HFFc6 (cell line): ENCODE measurements at regions not wholly inside any gene's neighbourhood (a gene's known extent, or its start where the extent isn't known, plus 50 kb on each side); places are given as distances from the start of the nearest gene placed in this dataset.

ENCODE experiments used
- DNase-seq: peaks from one replicate; pipeline ENCODE4 v3.0.0-alpha.2; 2018
- H3K27ac Mint-ChIP-seq: 2 replicates; pipeline ENCODE4 v1.8.0; 2020; ENCODE audit warnings: mild to moderate bottlenecking, mixed read lengths
- H3K27me3 Mint-ChIP-seq: 2 replicates; pipeline ENCODE4 v1.8.0; 2021; ENCODE audit warnings: mild to moderate bottlenecking, moderate library complexity, mixed read lengths; ENCODE audit not compliant: insufficient read depth
- H3K36me3 Mint-ChIP-seq: 2 replicates; pipeline ENCODE4 v1.8.0; 2021; ENCODE audit warnings: low read depth, mixed read lengths
- H3K4me1 Mint-ChIP-seq: 2 replicates; pipeline ENCODE4 v1.8.0; 2020; ENCODE audit warnings: low read depth, mixed read lengths
- H3K4me3 Mint-ChIP-seq: 2 replicates; pipeline ENCODE4 v1.8.0; 2020; ENCODE audit warnings: mild to moderate bottlenecking, moderate library complexity, mixed read lengths
- H3K9me3 Mint-ChIP-seq: 2 replicates; pipeline ENCODE4 v1.8.0; 2020; ENCODE audit warnings: mild to moderate bottlenecking, mixed read lengths
- TF ChIP-seq, protein P1 (sequence below): fragments of 200-600 bp; sonication (generic); IDR thresholded peaks from 2 replicates; pipeline ENCODE4 v1.5.0; 2021; ENCODE audit warnings: antibody characterized with exemption, mild to moderate bottlenecking

DNA sequence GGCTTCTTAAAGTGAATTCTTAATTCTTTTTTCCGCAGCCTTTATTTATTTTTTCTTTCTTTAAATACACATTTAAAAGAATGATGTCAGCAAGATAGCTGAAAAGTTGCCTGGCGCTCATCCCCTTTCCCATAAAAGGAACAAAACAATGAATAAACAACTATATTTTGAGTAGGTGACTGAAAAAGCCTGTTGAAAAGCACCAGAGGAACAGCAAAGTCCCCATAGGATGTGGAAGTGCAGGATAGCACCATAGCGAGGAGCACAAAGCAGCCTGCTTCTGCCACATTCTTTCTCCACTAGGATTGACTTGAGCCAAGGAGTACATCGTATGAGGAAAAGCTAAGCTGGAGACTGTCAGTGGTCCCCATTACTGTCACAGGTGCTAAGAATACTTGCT, 754.9 kb downstream of the SQOR start:
- DNase-seq: no peak
- Mint-ChIP-seq H3K4me1 (no peaks in the 10 kb centered on the region), H3K27ac (no peak overlapping the region), H3K9me3 (peaks cover 3% of the 10 kb centered on the region; the same call in 1 of the 2 replicates), H3K27me3 (no peaks in the 10 kb centered on the region; the same call in 1 of the 2 replicates), H3K4me3 (no peak overlapping the region), H3K36me3 (no peaks in the 10 kb centered on the region)
- TF ChIP-seq, protein P1, sequence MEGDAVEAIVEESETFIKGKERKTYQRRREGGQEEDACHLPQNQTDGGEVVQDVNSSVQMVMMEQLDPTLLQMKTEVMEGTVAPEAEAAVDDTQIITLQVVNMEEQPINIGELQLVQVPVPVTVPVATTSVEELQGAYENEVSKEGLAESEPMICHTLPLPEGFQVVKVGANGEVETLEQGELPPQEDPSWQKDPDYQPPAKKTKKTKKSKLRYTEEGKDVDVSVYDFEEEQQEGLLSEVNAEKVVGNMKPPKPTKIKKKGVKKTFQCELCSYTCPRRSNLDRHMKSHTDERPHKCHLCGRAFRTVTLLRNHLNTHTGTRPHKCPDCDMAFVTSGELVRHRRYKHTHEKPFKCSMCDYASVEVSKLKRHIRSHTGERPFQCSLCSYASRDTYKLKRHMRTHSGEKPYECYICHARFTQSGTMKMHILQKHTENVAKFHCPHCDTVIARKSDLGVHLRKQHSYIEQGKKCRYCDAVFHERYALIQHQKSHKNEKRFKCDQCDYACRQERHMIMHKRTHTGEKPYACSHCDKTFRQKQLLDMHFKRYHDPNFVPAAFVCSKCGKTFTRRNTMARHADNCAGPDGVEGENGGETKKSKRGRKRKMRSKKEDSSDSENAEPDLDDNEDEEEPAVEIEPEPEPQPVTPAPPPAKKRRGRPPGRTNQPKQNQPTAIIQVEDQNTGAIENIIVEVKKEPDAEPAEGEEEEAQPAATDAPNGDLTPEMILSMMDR: no peak

DNA sequence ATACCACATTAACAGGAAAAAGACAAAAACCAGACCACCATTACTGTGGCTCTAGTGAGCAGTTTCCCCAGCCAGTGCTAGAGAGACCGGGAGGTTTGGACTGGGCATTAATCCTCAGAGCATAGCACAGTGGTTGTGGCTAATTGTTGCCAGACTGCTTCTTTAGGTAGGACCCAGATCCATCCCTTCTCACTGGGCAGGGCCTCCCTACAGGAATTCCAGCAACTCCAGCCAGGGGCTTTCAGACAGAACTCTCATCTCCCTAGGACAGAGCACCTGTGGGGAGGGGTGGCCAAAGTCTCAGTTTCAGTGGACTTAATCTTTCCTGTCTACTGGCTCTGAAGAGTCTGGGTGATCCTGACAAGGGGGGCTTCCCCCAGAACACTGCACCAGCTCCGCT, 759.6 kb downstream of the SQOR start:
- TF ChIP-seq, protein P1: no peak
- Mint-ChIP-seq H3K36me3 (no peaks in the 10 kb centered on the region), H3K4me1 (no peaks in the 10 kb centered on the region), H3K9me3 (peaks cover 3% of the 10 kb centered on the region; the same call in 1 of the 2 replicates), H3K27ac (no peak overlapping the region), H3K27me3 (peaks cover 4% of the 10 kb centered on the region; the same call in 1 of the 2 replicates), H3K4me3 (no peak overlapping the region)
- DNase-seq: no peak

DNA sequence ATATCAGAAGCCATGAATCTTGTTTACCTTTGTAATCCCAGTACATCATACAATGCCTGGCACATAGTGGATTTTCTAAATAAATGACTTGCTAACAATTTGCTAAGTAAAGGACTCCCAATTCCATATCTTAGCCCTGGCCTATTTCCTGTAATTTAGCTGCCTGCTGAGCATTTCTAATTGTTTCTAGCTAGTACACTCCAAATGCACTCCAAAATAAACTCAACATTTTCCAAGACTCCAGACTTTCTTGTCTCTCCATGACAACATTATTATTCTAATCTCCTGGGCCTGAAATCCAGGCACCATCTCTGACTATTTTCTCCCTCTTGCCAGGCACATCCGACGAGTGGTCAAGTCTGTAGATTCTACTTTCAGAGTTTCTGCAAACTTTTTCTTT, 773.5 kb downstream of the SQOR start:
- TF ChIP-seq, protein P1: no peak
- no peaks in the 10 kb centered on the region for H3K9me3 Mint-ChIP-seq
- DNase-seq: no peak
- no peak overlapping the region for H3K4me3 Mint-ChIP-seq
- peaks cover 4% of the 10 kb centered on the region; the same call in 1 of the 2 replicates for H3K27me3 Mint-ChIP-seq
- peaks cover 8% of the 10 kb centered on the region for H3K4me1 Mint-ChIP-seq
- H3K27ac Mint-ChIP-seq: no peak overlapping the region
- no peaks in the 10 kb centered on the region for H3K36me3 Mint-ChIP-seq

DNA sequence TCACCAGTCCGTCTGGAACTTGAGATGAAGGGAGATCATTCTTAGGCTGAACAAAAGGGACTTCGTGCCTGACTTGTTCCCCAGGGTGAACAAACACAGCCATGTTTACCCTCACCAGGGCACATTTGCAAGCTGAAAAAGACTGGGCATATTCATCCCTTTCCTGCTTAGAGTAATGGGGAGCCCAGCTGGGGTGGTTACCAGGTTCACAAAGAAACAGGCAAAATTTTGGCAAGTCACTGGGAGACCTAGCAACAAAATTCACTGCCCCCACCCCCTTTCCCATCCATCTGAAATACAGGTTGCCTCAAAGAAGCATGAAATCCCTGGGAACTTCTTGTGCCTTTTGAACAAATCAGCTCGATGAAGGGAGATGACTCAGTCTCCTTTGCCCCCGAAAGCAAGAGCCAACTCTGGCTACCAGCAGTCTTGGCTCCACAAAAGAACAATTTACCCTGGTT, 775.0 kb downstream of the SQOR start:
- H3K9me3 Mint-ChIP-seq: no peaks in the 10 kb centered on the region
- H3K27ac Mint-ChIP-seq: no peak overlapping the region
- H3K4me1 Mint-ChIP-seq: peaks cover 23% of the 10 kb centered on the region
- peaks cover 4% of the 10 kb centered on the region; the same call in 1 of the 2 replicates for H3K27me3 Mint-ChIP-seq
- DNase-seq: no peak
- no peaks in the 10 kb centered on the region for H3K36me3 Mint-ChIP-seq
- TF ChIP-seq, protein P1: no peak
- no peak overlapping the region for H3K4me3 Mint-ChIP-seq

DNA sequence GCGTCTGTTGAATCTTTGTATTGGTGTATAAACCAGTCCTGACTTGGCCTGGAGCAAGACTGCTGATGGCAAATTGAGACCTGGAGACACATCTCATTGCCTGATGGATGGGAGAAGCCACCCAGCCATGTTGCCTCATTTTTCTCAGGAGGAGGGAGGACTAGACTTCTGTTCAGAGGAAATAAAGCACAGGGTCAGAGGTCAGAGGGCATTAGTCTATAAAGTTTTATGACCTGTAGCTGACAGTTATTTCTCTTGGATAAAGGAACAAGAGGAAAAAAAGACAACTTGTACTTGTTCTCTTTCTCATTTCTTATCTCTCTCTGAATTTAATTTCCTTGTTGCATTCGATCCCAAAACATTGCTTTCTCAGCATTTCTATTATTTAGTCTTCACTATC, 775.9 kb downstream of the SQOR start:
- peaks cover 26% of the 10 kb centered on the region for H3K4me1 Mint-ChIP-seq
- peaks cover 4% of the 10 kb centered on the region; the same call in 1 of the 2 replicates for H3K27me3 Mint-ChIP-seq
- H3K36me3 Mint-ChIP-seq: no peaks in the 10 kb centered on the region
- no peaks in the 10 kb centered on the region for H3K9me3 Mint-ChIP-seq
- TF ChIP-seq, protein P1: no peak
- no peak for DNase-seq
- H3K27ac Mint-ChIP-seq: no peak overlapping the region
- no peak overlapping the region for H3K4me3 Mint-ChIP-seq

DNA sequence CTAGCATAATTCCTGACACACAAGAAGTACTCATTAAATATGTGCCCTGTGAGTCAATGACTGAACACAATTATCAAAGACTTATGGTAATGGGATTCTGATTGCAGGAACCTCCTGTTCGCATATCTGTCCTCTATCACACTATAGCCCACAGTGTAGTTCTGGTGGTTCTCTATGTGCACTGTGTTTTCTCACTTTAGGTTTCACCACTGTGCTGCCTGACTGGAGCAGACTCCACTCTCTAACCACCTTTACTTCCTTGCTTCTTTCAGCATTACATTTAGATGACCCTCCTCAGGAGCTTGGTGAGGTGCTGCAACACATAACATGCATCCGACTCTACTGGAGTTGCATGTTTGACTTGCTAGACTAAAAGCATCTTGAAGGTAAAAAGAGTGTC, 777.1 kb downstream of the SQOR start:
- no peaks in the 10 kb centered on the region for H3K36me3 Mint-ChIP-seq
- TF ChIP-seq, protein P1: no peak
- no peaks in the 10 kb centered on the region for H3K27me3 Mint-ChIP-seq
- DNase-seq: no peak
- H3K27ac Mint-ChIP-seq: no peak overlapping the region
- peaks cover 38% of the 10 kb centered on the region for H3K4me1 Mint-ChIP-seq
- no peaks in the 10 kb centered on the region for H3K9me3 Mint-ChIP-seq
- no peak overlapping the region for H3K4me3 Mint-ChIP-seq
